Erythroblast (primary cell): ENCODE measurements at regions not wholly inside any gene's neighbourhood (a gene's known extent, or its start where the extent isn't known, plus 50 kb on each side); places are given as distances from the start of the nearest gene placed in this dataset.
"Not testable (repeated sequence)": the region's sequence is repeated elsewhere in the genome, so short reads cannot be mapped to it uniquely, and the experiment has no call there.

ENCODE experiments used
- DNase-seq, 2 experiments: peaks; one replicate each; lab custom pipeline; 2025; lab: John Stamatoyannopoulos, UW
- GATA1 ChIP-seq: IDR thresholded peaks from 2 replicates; pipeline ENCODE4 v1.6.1; 2011; ENCODE audit warnings: low read depth, mild to moderate bottlenecking, control low read depth, low read length, moderate library complexity
- POLR2A ChIP-seq: IDR thresholded peaks from 2 replicates; pipeline ENCODE4 v1.6.1; 2011; ENCODE audit warnings: mild to moderate bottlenecking, low read length

- no peak for DNase-seq
- TF ChIP-seq GATA1: no peak
- no peak for TF ChIP-seq POLR2A
Observed at GRCh38 chr10:42986633-42987032, 90.2 kb upstream of the RET start.

- DNase-seq: no peak
- TF ChIP-seq GATA1 (no peak), POLR2A (no peak)
Observed at GRCh38 chr10:42987121-42987541, 89.7 kb upstream of the RET start.

- no peak for DNase-seq
- TF ChIP-seq GATA1 (no peak), POLR2A (no peak)
Observed at GRCh38 chr10:42987575-42987974, 89.3 kb upstream of the RET start.

- no peak for TF ChIP-seq POLR2A
- TF ChIP-seq GATA1: no peak
- DNase-seq: no peak
Observed at GRCh38 chr10:42988069-42988468, 88.8 kb upstream of the RET start.

- TF ChIP-seq POLR2A: no peak
- TF ChIP-seq GATA1: no peak
- DNase-seq: no peak
Observed at GRCh38 chr10:42988517-42989395, 88.1 kb upstream of the RET start.

GRCh38 chr10:42989481-42989921 lies 87.4 kb upstream of the RET start:
- no peak for DNase-seq
- TF ChIP-seq POLR2A (no peak), GATA1 (no peak)

- TF ChIP-seq POLR2A: no peak
- no peak for TF ChIP-seq GATA1
- no peak for DNase-seq
Observed at GRCh38 chr10:42990016-42990720, 86.7 kb upstream of the RET start.

GRCh38 chr10:42990721-42991441 lies 86.0 kb upstream of the RET start:
- DNase-seq: no peak
- TF ChIP-seq POLR2A: no peak
- TF ChIP-seq GATA1: no peak

- no peak for DNase-seq
Observed at GRCh38 chr10:42991442-42992098, 85.3 kb upstream of the RET start.

GRCh38 chr10:42992156-42992956 lies 84.5 kb upstream of the RET start:
- TF ChIP-seq POLR2A (no peak), GATA1 (no peak)
- DNase-seq: no peak

More at GRCh38 chr10:42991442-42992098, 85.3 kb upstream of the RET start:
- no peak for TF ChIP-seq GATA1
- TF ChIP-seq POLR2A: no peak

- no peak for DNase-seq
- TF ChIP-seq GATA1 (no peak), POLR2A (no peak)
Observed at GRCh38 chr10:42992957-42993390, 83.9 kb upstream of the RET start.

- DNase-seq: not testable (repeated sequence)
Observed at GRCh38 chr10:42994909-42995308, 82.0 kb upstream of the RET start.

- no peak for DNase-seq
- no peak for TF ChIP-seq POLR2A
- no peak for TF ChIP-seq GATA1
Observed at GRCh38 chr10:42995537-42995936, 81.3 kb upstream of the RET start.

GRCh38 chr10:42996588-42996987 lies 80.3 kb upstream of the RET start:
- no peak for TF ChIP-seq GATA1
- no peak for TF ChIP-seq POLR2A
- DNase-seq: no peak
